MM.1S (cell line): ENCODE measurements at regions not wholly inside any gene's neighbourhood (a gene's known extent, or its start where the extent isn't known, plus 50 kb on each side); places are given as distances from the start of the nearest gene placed in this dataset.

Source experiments
- DNase-seq: peaks from one replicate; pipeline ENCODE4 v3.0.0-alpha.2; 2015
- H2AFZ ChIP-seq: fragments of 300-600 bp; sonication (generic); 2 replicates; pipeline ENCODE4 v1.6.0; 2016; ENCODE audit warnings: antibody characterized with exemption, low read length
- H3F3A ChIP-seq: fragments of 300-600 bp; sonication (generic); 2 replicates; pipeline ENCODE4 v1.6.1; 2016; ENCODE audit warnings: mild to moderate bottlenecking, antibody characterized with exemption, low read length, moderate library complexity, mixed read lengths; ENCODE audit not compliant: insufficient read depth
- H3K27ac ChIP-seq: fragments of 300-600 bp; sonication (generic); 2 replicates; pipeline ENCODE4 v1.5.1; 2016; ENCODE audit warnings: mild to moderate bottlenecking, low read length
- H3K27me3 ChIP-seq: fragments of 300-600 bp; sonication (generic); replicated peaks from 2 replicates; pipeline ENCODE4 v1.6.0; 2016; ENCODE audit warnings: low read length; ENCODE audit not compliant: insufficient read depth
- H3K36me3 ChIP-seq: fragments of 300-600 bp; sonication (generic); replicated peaks from 2 replicates; pipeline ENCODE4 v1.6.1; 2016; ENCODE audit warnings: mild to moderate bottlenecking, low read length, mixed read lengths; ENCODE audit not compliant: insufficient read depth
- H3K4me1 ChIP-seq: fragments of 300-600 bp; sonication (generic); 2 replicates; pipeline ENCODE4 v1.6.1; 2016; ENCODE audit warnings: low read length, mixed read lengths
- H3K4me2 ChIP-seq: fragments of 300-600 bp; sonication (generic); 2 replicates; pipeline ENCODE4 v1.6.0; 2016; ENCODE audit warnings: low read depth, low read length
- H3K4me3 ChIP-seq: fragments of 300-600 bp; sonication (generic); 2 replicates; pipeline ENCODE4 v1.5.1; 2016; ENCODE audit warnings: low read length, mixed read lengths
- H3K79me2 ChIP-seq: fragments of 300-600 bp; sonication (generic); 2 replicates; pipeline ENCODE4 v1.6.1; 2016; ENCODE audit warnings: mixed run types, low read length, mixed read lengths
- H3K9ac ChIP-seq: fragments of 300-600 bp; sonication (generic); 2 replicates; pipeline ENCODE4 v1.6.1; 2016; ENCODE audit warnings: low read length, mixed read lengths
- H3K9me2 ChIP-seq: fragments of 300-600 bp; sonication (generic); replicated peaks from 2 replicates; pipeline ENCODE4 v1.6.1; 2016; ENCODE audit warnings: mild to moderate bottlenecking, low read length, mixed read lengths; ENCODE audit not compliant: insufficient read depth
- H3K9me3 ChIP-seq: fragments of 300-600 bp; sonication (generic); replicated peaks from 2 replicates; pipeline ENCODE4 v1.6.1; 2016; ENCODE audit warnings: mild to moderate bottlenecking, low read length, mixed read lengths; ENCODE audit not compliant: insufficient read depth
- H4K20me1 ChIP-seq: fragments of 300-600 bp; sonication (generic); 2 replicates; pipeline ENCODE4 v1.6.1; 2016; ENCODE audit warnings: mild to moderate bottlenecking, low read length, moderate library complexity, mixed read lengths; ENCODE audit not compliant: insufficient read depth
- EZH2 ChIP-seq: fragments of 300-600 bp; sonication (generic); optimal IDR thresholded peaks from 2 replicates; pipeline ENCODE3; 2017; ENCODE audit warnings: low read depth, mild to moderate bottlenecking, antibody characterized with exemption, low read length, mixed read lengths
- EZH2phosphoT487 ChIP-seq: fragments of 300-600 bp; sonication (generic); IDR thresholded peaks from 2 replicates; pipeline ENCODE4 v1.6.1; 2018; ENCODE audit warnings: antibody characterized with exemption, low read length
- TF ChIP-seq, protein P1 (sequence below): fragments of 300-600 bp; sonication (generic); IDR thresholded peaks from 2 replicates; pipeline ENCODE4 v1.5.1; 2016; ENCODE audit warnings: antibody characterized with exemption, low read length, mixed read lengths

GRCh38 chr13:99842405-99842804 is 129.2 kb downstream of the ZIC5 start:
- Histone ChIP-seq H3K4me1 (no peaks in the 10 kb centered on the region), H2AFZ (no peak overlapping the region), H3K79me2 (no peaks in the 10 kb centered on the region), H3K9ac (no peak overlapping the region), H3F3A (no peaks in the 10 kb centered on the region), H3K36me3 (no peaks in the 10 kb centered on the region), H3K4me2 (no peak overlapping the region), H3K27me3 (no peaks in the 10 kb centered on the region), H3K9me2 (no peaks in the 10 kb centered on the region), H4K20me1 (no peaks in the 10 kb centered on the region), H3K27ac (no peak overlapping the region), H3K9me3 (no peaks in the 10 kb centered on the region), H3K4me3 (no peak overlapping the region)
- TF ChIP-seq EZH2phosphoT487 (no peak), EZH2 (no peak)
- TF ChIP-seq, protein P1, sequence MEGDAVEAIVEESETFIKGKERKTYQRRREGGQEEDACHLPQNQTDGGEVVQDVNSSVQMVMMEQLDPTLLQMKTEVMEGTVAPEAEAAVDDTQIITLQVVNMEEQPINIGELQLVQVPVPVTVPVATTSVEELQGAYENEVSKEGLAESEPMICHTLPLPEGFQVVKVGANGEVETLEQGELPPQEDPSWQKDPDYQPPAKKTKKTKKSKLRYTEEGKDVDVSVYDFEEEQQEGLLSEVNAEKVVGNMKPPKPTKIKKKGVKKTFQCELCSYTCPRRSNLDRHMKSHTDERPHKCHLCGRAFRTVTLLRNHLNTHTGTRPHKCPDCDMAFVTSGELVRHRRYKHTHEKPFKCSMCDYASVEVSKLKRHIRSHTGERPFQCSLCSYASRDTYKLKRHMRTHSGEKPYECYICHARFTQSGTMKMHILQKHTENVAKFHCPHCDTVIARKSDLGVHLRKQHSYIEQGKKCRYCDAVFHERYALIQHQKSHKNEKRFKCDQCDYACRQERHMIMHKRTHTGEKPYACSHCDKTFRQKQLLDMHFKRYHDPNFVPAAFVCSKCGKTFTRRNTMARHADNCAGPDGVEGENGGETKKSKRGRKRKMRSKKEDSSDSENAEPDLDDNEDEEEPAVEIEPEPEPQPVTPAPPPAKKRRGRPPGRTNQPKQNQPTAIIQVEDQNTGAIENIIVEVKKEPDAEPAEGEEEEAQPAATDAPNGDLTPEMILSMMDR, result no peak
- DNase-seq, result no peak

- no peak overlapping the region for H3K4me3 ChIP-seq
- H3K9me2 ChIP-seq, result no peaks in the 10 kb centered on the region
- H3K4me2 ChIP-seq, result no peak overlapping the region
- no peak overlapping the region for H3K9ac ChIP-seq
- no peak overlapping the region for H3K27ac ChIP-seq
- H3K36me3 ChIP-seq, result no peaks in the 10 kb centered on the region
- no peaks in the 10 kb centered on the region for H3F3A ChIP-seq
- DNase-seq, result no peak
- H3K27me3 ChIP-seq, result no peaks in the 10 kb centered on the region
- no peaks in the 10 kb centered on the region for H3K79me2 ChIP-seq
- H3K4me1 ChIP-seq, result no peaks in the 10 kb centered on the region
- no peak overlapping the region for H2AFZ ChIP-seq
- no peak for TF ChIP-seq EZH2
- TF ChIP-seq, protein P1, result no peak
- no peak for TF ChIP-seq EZH2phosphoT487
- no peaks in the 10 kb centered on the region for H4K20me1 ChIP-seq
- H3K9me3 ChIP-seq, result no peaks in the 10 kb centered on the region
These were observed 135.3 kb downstream of the ZIC5 start for GRCh38 chr13:99836291-99836690.

- TF ChIP-seq, protein P1, result no peak
- no peak for TF ChIP-seq EZH2
- no peak for TF ChIP-seq EZH2phosphoT487
- Histone ChIP-seq H3K9ac (no peak overlapping the region), H2AFZ (no peak overlapping the region), H3K4me3 (no peak overlapping the region), H3F3A (no peaks in the 10 kb centered on the region), H3K27me3 (no peaks in the 10 kb centered on the region), H3K4me1 (no peaks in the 10 kb centered on the region), H3K79me2 (no peaks in the 10 kb centered on the region), H3K27ac (no peak overlapping the region), H3K9me2 (no peaks in the 10 kb centered on the region), H3K9me3 (no peaks in the 10 kb centered on the region), H3K36me3 (no peaks in the 10 kb centered on the region), H4K20me1 (no peaks in the 10 kb centered on the region), H3K4me2 (no peak overlapping the region)
- no peak for DNase-seq
These were observed 136.1 kb downstream of the ZIC5 start for GRCh38 chr13:99835442-99835841.
